ENCODE measurements at regions not wholly inside any gene's neighbourhood (a gene's known extent, or its start where the extent isn't known, plus 50 kb on each side); places are given as distances from the start of the nearest gene placed in this dataset.

- Histone ChIP-seq H4K91ac (ENCODE audit: low read depth, low read length) (no peak overlapping the region), H3K9ac (ENCODE audit: low read length) (no peak overlapping the region), H3K4me1 (ENCODE audit: control insufficient read depth in 1 of 2, insufficient read depth in 2 of 2, low read length in 2 of 2) (no peaks in the 10 kb centered on the region), H3K18ac (ENCODE audit: low read length) (no peak overlapping the region), H3K36me3 (ENCODE audit: control insufficient read depth in 1 of 2, insufficient read depth in 2 of 2, low read length in 2 of 2) (no peaks in the 10 kb centered on the region), H2AK5ac (ENCODE audit: low read length) (no peak overlapping the region), H2AFZ (ENCODE audit: insufficient read depth, low read length, poor library complexity) (no peak overlapping the region), H3K9me3 (ENCODE audit: insufficient read depth, low read depth, low read length) (peaks cover 1% of the 10 kb centered on the region), H3K27ac (ENCODE audit: low read depth, low read length) (no peak overlapping the region), H3K23ac (ENCODE audit: low read length) (no peak overlapping the region), H2BK5ac (ENCODE audit: low read depth, low read length, poor library complexity) (no peak overlapping the region), H4K12ac (ENCODE audit: low read depth, low read length) (no peak overlapping the region), H2BK120ac (ENCODE audit: insufficient read depth, low read length, poor library complexity) (no peak overlapping the region), H3K14ac (ENCODE audit: low read length) (no peak overlapping the region), H3K79me2 (ENCODE audit: control insufficient read depth, insufficient read depth, low read length, poor library complexity) (no peaks in the 10 kb centered on the region), H3K4me3 (ENCODE audit: low read depth, low read length) (no peak overlapping the region), H2BK12ac (ENCODE audit: low read length) (no peak overlapping the region), H4K8ac (ENCODE audit: low read depth, low read length) (no peak overlapping the region), H3K79me1 (ENCODE audit: low read length) (no peaks in the 10 kb centered on the region), H3K4ac (ENCODE audit: low read depth, low read length) (no peak overlapping the region), H3K27me3 (ENCODE audit: insufficient read depth, low read length) (no peaks in the 10 kb centered on the region), H3K4me2 (ENCODE audit: low read length) (no peak overlapping the region)
- no CpG with 5 or more reads among the region's 32 CpGs for WGBS (ENCODE audit: extremely low coverage, insufficient coverage, insufficient read length)
- DNase-seq: no peak
Observed at GRCh38 chr2:241926541-241927311, 57.2 kb downstream of the RTP5 start.

GRCh38 chr2:241929551-241930490, 60.3 kb downstream of the RTP5 start:
- Histone ChIP-seq H3K14ac (ENCODE audit: low read length) (no peak overlapping the region), H4K8ac (ENCODE audit: low read depth, low read length) (no peak overlapping the region), H2AK5ac (ENCODE audit: low read length) (no peak overlapping the region), H3K4me1 (ENCODE audit: control insufficient read depth in 1 of 2, insufficient read depth in 2 of 2, low read length in 2 of 2) (peaks cover 0 to 3% of the 10 kb centered on the region in 2 experiments), H4K12ac (ENCODE audit: low read depth, low read length) (no peak overlapping the region), H3K79me2 (ENCODE audit: control insufficient read depth, insufficient read depth, low read length, poor library complexity) (no peaks in the 10 kb centered on the region), H3K36me3 (ENCODE audit: control insufficient read depth in 1 of 2, insufficient read depth in 2 of 2, low read length in 2 of 2) (no peaks in the 10 kb centered on the region), H3K79me1 (ENCODE audit: low read length) (no peaks in the 10 kb centered on the region), H2BK5ac (ENCODE audit: low read depth, low read length, poor library complexity) (no peak overlapping the region), H3K18ac (ENCODE audit: low read length) (no peak overlapping the region), H3K4ac (ENCODE audit: low read depth, low read length) (no peak overlapping the region), H3K27me3 (ENCODE audit: insufficient read depth, low read length) (no peaks in the 10 kb centered on the region), H2BK120ac (ENCODE audit: insufficient read depth, low read length, poor library complexity) (no peak overlapping the region), H3K4me2 (ENCODE audit: low read length) (no peak overlapping the region), H3K9ac (ENCODE audit: low read length) (no peak overlapping the region), H3K9me3 (ENCODE audit: insufficient read depth, low read depth, low read length) (no peaks in the 10 kb centered on the region), H3K4me3 (ENCODE audit: low read depth, low read length) (no peak overlapping the region), H3K27ac (ENCODE audit: low read depth, low read length) (no peak overlapping the region), H3K23ac (ENCODE audit: low read length) (no peak overlapping the region), H2BK12ac (ENCODE audit: low read length) (no peak overlapping the region), H2AFZ (ENCODE audit: insufficient read depth, low read length, poor library complexity) (no peak overlapping the region), H4K91ac (ENCODE audit: low read depth, low read length) (no peak overlapping the region)
- WGBS (ENCODE audit: extremely low coverage, insufficient coverage, insufficient read length): no CpG with 5 or more reads among the region's 22 CpGs
- no peak for DNase-seq

GRCh38 chr2:241931084-241931975, 61.8 kb downstream of the RTP5 start:
- Histone ChIP-seq H4K8ac (ENCODE audit: low read depth, low read length) (no peak overlapping the region), H3K36me3 (ENCODE audit: control insufficient read depth in 1 of 2, insufficient read depth in 2 of 2, low read length in 2 of 2) (no peaks in the 10 kb centered on the region), H3K4me1 (ENCODE audit: control insufficient read depth in 1 of 2, insufficient read depth in 2 of 2, low read length in 2 of 2) (peaks cover 0 to 3% of the 10 kb centered on the region in 2 experiments), H3K27me3 (ENCODE audit: insufficient read depth, low read length) (no peaks in the 10 kb centered on the region), H2BK12ac (ENCODE audit: low read length) (no peak overlapping the region), H3K18ac (ENCODE audit: low read length) (no peak overlapping the region), H3K27ac (ENCODE audit: low read depth, low read length) (no peak overlapping the region), H3K4me3 (ENCODE audit: low read depth, low read length) (no peak overlapping the region), H2AK5ac (ENCODE audit: low read length) (no peak overlapping the region), H3K23ac (ENCODE audit: low read length) (no peak overlapping the region), H2BK120ac (ENCODE audit: insufficient read depth, low read length, poor library complexity) (no peak overlapping the region), H3K79me1 (ENCODE audit: low read length) (no peaks in the 10 kb centered on the region), H2AFZ (ENCODE audit: insufficient read depth, low read length, poor library complexity) (no peak overlapping the region), H4K12ac (ENCODE audit: low read depth, low read length) (no peak overlapping the region), H3K9ac (ENCODE audit: low read length) (no peak overlapping the region), H3K4me2 (ENCODE audit: low read length) (no peak overlapping the region), H2BK5ac (ENCODE audit: low read depth, low read length, poor library complexity) (no peak overlapping the region), H3K9me3 (ENCODE audit: insufficient read depth, low read depth, low read length) (peaks cover 1% of the 10 kb centered on the region), H3K79me2 (ENCODE audit: control insufficient read depth, insufficient read depth, low read length, poor library complexity) (no peaks in the 10 kb centered on the region), H4K91ac (ENCODE audit: low read depth, low read length) (no peak overlapping the region), H3K14ac (ENCODE audit: low read length) (no peak overlapping the region), H3K4ac (ENCODE audit: low read depth, low read length) (no peak overlapping the region)
- no peak for DNase-seq
- WGBS (ENCODE audit: extremely low coverage, insufficient coverage, insufficient read length): no CpG with 5 or more reads among the region's 30 CpGs

Data from trophoblast cell (in vitro differentiated cells and primary cell).